IPS-NIHi7 (cell line): ENCODE measurements at regions not wholly inside any gene's neighbourhood (a gene's known extent, or its start where the extent isn't known, plus 50 kb on each side); places are given as distances from the start of the nearest gene placed in this dataset.
A peak's percentile ranks its signal among the peaks of the same experiment; 100 is the strongest.
"Not testable (repeated sequence)": the region's sequence is repeated elsewhere in the genome, so short reads cannot be mapped to it uniquely, and the experiment has no call there.

Experiments used
- DNase-seq: peaks from one replicate; pipeline ENCODE4 v3.0.0; 2012; ENCODE audit warnings: mixed read lengths; ENCODE audit errors: extremely low spot score

DNA sequence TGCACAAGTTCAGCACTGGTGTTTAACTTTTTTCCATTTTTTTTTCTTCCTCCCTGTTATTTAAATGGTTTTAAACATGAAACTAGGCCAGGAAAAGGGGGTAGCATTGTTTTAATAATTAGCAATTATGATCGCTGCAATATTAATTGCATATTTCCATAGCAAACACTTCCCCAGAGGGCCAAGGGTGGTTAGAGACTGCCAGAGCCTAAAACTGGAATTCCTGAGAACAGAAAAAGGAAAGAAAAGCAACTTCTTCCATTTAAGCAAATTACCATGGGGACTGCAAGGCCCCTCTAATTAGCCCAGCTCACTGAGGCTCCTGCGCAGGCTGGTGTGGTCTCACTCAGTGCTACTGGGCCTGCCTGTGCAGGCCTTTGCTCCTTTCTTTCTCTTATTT is 201.5 kb downstream of the SMAD2 start:
- no peak for DNase-seq

DNA sequence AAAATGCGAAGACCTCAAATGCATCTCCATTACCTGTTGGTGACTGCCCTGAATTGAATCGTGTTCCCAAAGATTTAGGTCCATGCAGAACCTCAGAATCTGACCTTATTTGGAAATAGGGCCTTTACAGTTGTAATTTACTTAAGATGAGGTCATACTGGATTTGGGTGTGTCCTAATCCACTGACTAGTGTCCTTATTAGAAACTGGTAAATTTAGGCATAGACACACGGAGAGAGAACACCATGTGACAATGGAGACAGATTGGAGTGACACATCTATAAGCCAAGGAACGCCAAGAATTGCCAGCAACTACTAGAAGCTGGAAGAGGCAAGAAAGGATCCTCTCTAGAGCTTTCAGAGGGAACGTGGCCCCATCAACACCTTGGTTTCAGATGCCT is 203.1 kb downstream of the SMAD2 start:
- no peak for DNase-seq

DNA sequence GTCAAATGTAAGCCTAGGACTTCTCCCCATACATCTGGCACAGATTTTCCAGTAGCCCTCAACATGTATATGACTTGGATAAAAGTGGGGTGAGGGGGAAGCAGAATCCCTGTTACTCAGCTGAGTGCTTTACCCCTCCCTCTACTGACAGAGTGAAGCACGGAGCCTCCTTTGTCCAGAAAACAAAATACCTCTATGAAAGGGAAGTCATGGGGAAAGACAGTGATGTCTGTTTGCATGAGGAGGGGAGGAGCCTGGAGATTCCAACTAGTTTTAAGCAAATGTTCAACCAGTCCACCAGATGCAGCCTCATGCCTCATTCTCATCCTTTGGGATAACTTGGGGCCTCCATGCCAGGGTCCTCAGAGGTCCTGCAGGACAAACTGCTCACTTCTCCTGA is 203.9 kb downstream of the SMAD2 start:
- no peak for DNase-seq

DNA sequence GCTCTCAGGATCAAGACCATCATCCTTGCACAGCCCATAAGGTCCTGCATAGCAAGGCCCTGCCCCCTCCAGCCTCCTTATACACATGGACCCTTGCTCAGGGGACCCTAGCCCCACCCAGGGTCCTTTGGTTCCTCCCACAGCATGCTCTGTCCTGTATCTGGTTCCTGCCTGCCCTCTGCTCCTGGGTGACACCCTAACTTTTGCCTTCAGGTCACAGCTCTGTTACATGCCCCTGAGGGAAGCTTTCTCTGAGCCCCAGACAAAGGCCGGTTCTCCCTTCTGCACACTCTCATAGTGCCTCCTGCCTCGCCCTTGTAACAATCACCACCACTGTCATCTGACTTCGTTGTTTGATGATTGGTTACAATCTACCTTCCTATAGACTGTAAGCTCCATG is 204.8 kb downstream of the SMAD2 start:
- DNase-seq, result no peak

DNA sequence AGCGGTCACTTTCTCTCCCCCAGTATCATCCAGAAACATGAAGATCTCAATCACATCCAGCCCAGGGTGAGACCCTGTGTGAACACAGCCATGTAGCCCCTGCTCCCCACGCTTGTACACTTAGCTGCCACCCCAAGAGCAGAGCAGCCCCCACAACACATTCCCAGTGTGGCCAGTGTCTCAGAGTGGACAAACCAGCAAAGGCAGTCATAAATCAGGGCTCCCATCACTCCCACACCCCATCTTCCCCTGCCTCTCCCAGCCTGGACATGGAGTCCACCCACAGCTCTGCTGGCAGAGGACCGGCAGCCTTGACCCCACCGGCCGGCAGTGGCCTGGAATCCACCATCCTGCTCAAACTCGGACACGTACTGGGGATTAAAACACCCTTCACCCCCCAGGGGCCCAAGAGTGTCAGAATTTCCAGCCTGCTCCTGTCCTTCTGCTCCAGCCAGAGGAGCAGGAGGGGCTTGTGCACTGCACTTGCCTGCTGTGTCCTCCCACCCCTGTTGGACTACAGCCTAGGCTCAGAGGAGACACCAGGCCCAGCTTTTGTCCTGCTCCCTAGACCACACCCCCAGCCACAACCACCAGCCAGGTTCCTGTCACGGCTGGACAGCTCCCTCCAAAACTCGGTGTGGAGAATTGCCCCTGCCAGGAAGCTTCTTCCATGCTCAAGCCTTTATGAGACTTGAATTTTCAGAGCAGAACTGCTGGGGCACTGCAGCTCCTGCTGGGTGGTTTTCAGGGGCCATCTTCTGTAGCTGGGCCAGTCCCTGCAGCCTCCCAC is 206.1 kb downstream of the SMAD2 start:
- DNase-seq, result peak; percentile 75

DNA sequence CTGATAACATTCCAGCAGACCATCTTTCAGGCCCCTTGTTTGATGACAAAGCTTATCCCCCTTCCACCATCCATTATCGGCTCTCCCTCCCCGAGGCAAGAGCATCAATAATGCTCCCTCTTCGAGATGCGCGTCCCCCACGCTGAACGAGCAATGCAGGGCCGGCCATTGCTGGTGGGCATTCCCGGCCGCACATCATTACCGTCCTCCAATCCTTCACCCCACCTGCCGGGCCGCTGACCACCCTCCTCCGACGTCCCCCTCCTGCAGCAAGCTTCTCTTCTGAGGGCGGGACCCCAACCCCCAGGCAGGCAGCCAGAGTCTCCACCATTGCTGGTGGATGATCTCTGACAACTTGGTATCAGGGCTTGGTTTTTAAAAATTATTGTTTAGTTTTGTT is 208.6 kb downstream of the SMAD2 start:
- no peak for DNase-seq

DNA sequence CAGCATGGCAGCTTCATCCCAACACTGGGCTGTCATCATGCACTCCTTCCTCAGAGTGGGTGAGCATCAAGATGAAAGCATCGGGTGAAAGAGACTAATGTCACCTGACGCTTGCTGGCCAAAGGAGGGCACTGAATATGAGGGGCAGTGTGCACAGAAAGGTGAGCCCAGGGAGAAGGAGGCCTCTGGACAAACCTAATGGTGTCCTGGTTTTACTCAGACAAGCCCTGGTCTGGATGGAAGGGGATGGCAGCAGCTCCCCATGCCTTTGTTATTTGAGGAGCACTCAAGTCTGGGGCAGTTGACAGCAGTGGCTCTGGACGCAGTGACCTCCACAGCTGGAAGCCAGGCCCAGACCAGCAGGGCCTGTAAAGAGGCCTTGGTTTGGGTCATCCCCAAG is 209.7 kb downstream of the SMAD2 start:
- DNase-seq, result no peak

DNA sequence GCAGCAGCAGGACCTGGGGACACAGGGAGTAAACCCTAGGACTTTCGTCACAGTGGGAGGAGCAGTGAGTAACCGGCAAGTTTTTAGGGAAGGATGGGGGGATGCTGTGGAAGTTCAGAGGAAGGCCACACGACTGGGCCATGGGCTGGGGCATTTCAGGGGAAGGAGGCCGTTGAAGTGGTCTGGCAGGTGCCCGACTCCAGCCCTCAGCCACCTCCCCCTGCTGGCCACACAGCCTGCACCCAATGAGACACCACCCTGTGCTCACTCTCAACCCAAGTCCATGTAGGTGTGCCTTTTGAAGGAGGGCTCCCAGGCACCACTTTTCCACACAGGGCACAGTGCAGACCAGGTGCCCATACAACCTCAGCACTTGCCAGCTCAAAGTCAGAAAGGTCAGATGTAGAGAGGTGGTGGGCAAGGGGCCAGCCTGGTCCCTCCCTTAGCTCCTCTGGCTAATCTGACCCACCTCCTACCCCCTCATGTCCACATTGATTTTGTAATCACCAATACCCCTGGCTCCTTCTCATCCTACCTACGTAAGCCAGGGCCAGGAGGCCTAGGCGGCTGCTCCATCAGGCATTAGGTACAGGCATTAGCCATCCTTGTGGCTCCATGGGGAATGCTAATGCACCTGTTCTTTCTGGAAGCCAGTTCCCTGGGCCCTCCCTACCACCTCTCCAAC is 211.2 kb downstream of the SMAD2 start:
- no peak for DNase-seq

DNA sequence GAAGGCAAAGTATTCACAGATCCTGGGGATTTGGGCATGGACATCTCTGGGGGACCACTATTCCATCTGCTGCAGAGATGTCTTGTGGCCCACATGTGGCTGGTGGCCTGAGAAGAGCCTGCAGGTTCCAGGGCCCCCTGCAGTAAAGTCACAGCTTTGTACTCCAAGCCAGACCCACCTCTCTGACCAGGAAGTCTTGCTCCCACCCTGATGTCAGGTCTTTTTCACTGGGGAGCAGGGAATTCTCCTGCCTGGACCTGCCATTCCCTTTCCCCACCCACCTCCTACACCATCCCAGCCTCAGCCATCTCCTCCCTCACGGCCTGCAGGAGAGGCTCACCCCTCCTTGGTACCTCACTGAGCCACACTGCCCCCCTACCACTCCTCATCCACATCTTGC is 211.8 kb downstream of the SMAD2 start:
- DNase-seq, result no peak

DNA sequence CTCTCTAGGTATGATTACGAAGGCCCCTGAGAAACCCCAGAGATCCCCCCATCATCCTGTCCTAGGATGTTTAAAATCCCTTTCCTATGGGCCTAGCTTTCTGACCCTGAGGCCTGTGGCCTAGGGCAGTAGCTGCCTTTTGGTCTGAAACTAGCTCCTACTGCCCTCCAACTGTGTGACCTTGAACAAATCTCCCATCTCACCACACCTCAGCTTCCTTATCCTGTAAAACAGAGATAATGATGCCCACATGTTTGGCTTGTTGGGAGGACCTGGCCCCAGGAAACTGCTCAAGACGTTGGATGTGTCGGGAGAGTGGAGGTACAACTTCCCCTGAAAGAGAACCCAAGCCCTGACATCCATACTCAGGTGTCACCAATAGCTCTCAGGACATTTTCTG is 213.2 kb downstream of the SMAD2 start:
- no peak for DNase-seq

DNA sequence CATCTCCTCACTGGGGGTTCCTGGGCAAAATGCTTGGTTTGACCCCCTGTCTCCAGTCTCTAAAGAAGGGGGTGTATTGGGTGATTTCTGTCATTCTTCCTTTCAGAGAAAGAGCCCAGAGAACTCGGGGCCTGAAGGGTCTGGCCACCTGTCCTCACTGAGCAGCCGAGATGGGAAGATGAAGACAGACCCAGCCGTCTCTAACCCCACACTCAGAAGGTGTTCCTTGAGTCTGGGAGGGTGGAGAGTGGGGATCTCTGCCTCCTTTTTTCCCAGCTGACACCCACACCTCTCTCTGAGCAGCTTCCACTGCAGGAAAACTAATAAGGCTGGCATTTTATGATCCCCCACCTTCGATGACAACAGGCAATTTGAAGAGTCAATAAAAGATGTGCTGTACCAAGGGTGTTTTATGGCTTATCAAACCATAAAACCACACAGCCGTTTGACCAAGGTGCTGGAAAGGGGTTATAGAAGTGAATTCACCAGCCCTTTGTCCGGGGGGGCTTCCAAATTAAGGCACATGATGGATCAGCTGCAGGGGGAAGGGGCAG is 213.8 kb downstream of the SMAD2 start:
- DNase-seq, result no peak

DNA sequence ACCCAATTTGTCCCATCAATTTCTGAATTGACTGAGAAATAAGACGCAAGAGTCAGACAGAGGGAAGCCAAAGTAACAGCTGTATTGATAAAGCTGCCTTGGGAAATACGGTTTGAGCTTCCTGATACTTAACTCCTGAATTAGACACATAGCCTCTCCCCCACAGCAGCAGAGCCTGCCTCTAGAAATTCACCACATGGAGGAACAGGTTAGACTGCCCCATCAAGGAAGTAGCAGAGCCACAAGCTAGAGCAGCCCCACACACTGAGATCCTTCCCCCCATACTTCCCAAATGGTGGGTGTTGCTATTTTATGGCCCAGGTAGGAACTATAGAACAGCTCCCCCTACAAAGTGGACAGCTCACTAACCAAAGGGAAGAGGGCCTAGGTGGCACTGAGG is 220.0 kb downstream of the SMAD2 start:
- DNase-seq, result no peak

DNA sequence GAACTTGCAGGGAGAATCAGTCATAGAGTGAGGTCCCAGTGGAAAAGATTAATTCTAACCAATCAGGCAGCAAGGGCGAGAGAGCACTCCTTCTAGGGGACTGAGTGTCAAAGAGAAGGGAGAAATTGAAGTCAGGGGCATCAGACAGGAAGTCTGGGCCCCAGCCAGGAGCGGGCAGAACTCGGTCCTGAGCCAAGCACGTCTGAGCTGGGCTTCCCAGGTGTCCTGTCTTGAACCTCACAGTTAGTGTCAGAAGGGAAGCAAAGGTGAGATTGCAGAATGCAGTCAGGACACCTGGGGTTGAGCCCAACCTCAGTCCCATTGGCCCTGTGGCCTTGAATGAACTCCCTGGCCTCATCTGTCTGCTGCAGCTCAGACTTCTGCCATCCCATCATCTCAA is 220.9 kb downstream of the SMAD2 start:
- no peak for DNase-seq

DNA sequence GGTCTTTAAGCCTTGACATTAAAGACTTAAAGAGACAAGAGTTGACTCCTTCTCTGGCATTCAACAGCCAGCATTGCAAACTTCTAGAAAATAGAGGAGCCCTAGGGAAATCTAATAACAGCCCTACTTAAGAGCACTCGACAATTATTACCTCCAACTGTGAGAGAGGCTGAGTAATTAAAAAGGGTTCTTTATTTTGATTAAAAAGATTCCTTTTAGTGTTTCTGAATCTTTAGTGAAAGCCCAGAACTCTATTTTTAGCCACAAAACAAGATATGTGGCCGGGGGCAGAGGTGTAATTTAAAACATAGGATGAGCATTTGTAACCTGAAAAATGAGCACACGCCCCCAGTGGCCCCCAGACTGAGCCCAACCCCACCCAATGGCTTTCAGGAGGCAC is 222.3 kb downstream of the SMAD2 start:
- no peak for DNase-seq

DNA sequence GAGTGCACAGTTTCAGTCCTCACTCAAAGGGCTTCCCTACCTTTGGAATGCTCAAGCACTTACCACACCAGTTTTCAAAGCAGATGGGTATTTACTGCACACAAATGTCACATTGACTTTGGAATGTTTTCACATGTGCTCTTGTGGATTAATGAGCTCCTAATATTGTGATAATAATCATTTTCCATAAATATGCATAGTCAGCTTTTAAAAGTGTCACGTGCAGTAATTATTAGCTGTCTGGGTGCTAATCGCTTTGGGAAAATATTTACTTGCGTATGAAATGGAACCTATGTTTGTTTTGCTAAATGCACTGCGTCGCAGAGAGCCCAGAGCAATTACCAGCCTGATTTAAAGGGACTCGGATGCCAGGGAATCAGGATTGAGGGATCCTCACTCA is 229.3 kb downstream of the SMAD2 start:
- no peak for DNase-seq

DNA sequence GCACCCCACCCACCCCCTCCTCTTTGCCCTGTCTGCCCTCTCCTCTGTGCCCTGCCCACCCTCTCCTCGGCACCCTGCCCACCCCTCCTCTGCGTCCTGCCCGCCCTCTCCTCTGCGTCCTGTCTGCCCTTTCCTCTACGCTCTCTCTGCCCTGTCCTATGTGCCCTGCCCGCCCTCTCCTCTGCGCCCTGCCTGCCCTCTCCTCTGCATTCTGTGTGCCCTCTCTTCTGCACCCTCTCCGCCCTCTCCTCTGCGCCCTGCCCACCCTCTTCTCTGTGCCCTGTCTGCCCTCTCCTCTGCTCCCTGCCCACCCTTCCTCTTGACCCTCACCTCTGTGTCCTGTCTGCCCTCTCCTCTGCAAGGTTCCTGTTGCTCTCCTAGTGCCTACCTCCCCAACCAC is 233.6 kb downstream of the SMAD2 start:
- no peak for DNase-seq

DNA sequence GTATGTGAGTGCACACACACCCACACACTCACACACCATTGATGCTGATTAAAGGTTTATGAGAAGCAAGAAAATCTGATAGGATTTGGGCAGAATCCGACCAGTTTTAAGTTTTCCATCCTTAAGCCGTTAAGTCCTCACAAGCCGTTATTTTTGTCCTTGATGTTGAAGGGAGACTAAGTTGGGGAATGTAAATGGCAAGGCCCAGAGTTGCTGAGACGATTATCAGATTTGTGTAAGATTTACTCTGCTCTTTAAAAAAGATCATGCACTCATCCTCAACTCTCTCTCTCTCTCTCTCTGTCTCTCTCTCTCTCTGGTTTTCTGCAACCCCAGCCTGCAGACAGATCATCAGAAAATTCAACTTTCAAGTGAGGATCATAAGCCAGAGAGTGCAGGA is 238.8 kb downstream of the SMAD2 start:
- no peak for DNase-seq

DNA sequence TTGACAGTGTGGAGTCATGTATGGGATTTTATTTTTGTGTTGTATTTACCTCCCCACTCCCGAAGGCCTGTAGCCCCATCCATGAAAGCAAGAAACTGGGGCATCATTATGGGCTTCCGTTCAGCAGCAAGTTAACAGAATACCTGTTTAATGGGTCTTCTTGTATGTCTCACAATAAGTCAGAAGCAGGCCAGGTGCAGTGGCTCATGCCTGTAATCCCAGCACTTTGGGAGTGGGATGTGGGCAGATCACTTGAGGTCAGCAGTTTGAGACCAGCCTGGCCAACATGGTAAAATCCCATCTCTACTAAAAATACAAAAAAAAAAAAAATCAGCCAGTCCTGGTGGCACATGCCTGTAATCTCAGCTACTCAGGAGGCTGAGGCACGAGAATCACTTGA is 239.7 kb downstream of the SMAD2 start:
- DNase-seq, result not testable (repeated sequence)

DNA sequence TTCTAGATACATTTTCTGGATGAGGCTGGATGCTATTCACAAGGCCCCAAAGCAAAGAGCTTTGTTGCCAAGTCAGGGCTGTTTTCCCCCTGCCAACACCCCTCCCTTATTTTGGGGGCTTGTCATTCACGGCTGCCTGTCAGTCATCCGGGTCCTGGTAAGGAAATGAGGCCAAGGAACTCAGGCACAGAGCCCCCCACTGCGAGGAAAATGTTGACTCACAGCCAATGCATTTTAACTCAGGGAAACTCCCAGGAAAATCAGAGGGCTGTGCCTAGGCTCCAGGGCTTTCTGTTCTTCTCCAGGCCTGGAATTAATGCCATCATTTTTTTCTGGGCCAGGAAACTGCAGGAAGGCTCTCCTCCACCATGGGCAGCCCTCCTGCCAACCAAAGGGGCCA is 241.1 kb downstream of the SMAD2 start:
- DNase-seq, result peak; percentile 71

DNA sequence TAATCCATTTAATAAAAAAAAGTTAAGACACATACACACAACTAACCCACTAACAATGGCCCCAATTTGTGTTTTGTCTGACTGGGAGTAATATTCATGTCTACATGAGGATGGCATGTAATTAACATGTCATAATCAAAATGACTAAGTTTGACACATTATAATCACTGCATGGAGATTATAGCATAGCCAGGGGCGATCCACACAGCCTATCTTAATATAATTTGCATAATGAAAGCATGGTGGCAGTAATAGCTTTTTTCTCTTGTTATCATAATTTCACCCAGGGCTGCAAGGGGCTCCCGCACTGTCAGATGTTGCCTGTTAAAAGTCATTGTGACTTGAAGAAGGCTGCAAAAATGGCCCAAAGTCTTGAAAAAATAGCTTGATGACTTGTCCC is 243.7 kb downstream of the SMAD2 start:
- DNase-seq, result no peak

DNA sequence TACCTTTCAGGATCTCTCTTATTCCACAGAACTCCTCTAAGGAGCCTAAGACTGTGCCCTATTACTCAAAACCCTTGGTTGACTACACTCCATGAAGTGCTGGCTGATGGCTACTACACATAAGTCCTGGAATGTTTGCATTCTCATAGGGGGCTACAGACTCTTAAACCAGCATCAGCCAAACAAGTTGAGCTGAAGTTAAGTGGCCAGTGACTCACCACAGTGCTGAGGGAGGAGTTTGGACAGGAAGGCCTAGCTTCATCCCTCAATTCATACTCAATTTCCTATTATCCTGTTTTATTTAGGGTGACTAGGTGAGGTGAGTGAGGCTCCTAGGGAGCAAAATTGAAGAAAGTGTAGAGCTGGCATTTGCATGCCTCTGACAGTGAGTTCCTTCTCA is 246.7 kb downstream of the SMAD2 start:
- DNase-seq, result no peak

DNA sequence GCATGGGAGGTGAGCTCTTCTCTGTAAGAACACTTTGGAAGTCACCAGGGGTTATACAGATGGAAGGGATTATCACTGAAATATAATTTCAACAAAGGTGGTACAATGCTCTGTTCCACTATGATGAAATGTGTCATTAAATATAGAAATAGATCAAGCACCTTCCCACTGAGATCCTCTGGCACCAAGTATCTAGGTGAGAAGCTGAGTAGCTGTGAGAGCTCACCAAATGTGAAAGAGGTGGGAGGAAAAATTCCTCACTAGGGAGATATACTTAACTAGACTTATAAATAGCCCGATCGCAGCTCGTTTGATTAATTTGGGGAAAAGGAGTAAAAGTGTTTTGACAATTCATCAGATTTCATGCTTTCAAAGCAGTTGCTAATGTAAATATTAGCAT is 247.6 kb downstream of the SMAD2 start:
- DNase-seq, result no peak

DNA sequence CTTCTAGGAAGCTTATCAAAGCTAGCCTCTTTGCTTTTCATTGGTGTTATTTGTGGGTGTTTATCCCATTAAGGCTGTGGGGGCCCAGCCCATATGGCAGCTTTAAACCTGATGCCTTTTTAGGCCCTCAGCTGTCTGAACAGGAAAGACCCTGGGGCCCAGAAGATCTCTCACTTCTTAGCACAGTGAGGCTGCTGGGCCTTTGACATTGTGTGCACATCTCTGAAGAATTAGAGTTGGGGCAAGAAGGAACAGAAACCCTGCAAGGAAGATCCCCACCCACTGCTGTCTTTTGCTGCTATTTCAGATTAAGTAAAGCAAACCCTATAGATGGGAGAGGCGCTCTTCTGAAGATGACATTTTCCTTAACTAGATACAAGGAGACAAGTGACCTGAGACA is 250.0 kb downstream of the SMAD2 start:
- DNase-seq, result no peak
